ENCODE measurements at regions not wholly inside any gene's neighbourhood (a gene's known extent, or its start where the extent isn't known, plus 50 kb on each side); places are given as distances from the start of the nearest gene placed in this dataset.

DNA sequence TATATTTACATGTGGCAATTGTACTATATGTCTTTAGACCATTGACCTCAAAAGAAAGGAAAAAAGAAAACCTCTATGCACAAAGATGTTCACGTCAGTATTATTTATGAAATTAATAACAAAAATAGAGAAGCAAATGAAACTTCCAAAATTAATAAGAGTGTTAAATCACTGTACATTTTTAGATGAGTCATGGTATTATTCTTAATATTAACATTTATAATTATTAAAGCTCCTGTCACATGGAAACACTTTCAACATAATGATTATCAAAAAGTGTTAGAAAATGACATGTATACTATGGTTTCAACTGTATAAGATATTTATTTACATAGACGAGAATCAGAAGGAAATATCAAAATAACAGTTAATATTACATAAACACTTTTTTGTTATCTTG, 324.9 kb upstream of the RUNX1 start:
- DNase-seq (ENCODE audit: low read depth in 1 of 2, low spot score in 1 of 2): no peak
- in situ Hi-C loops (cut with HindIII; ENCODE audit: low pct_unique_long_range_greater_than_20kb, low sequenced_read_pairs): no loop called here
- TF ChIP-seq JUND (IDR thresholded peaks at IDR 0.05; ENCODE audit: low read depth): no peak

DNA sequence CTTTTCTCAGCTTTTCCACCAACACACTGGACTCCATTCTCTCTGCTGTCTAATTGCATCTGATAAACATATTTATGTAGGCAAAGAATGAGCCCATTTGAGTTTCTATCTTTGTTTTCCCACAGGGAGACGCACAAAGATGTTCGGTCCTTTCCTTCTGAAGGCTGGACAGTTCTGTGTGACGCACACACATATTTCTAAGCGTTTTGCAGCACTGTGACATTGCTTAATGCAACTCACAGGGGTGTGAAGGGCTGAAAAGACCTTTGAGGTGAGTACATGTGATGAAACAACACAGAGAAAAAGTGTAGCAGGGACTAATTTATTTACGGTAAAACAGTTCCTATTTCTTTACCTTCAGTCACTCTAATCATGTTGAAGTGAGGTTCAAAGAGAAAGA, 323.1 kb upstream of the RUNX1 start:
- TF ChIP-seq JUND (IDR thresholded peaks at IDR 0.05; ENCODE audit: low read depth): no peak
- in situ Hi-C loops (cut with HindIII; ENCODE audit: low pct_unique_long_range_greater_than_20kb, low sequenced_read_pairs): no loop called here
- no peak for DNase-seq (ENCODE audit: low read depth in 1 of 2, low spot score in 1 of 2)

DNA sequence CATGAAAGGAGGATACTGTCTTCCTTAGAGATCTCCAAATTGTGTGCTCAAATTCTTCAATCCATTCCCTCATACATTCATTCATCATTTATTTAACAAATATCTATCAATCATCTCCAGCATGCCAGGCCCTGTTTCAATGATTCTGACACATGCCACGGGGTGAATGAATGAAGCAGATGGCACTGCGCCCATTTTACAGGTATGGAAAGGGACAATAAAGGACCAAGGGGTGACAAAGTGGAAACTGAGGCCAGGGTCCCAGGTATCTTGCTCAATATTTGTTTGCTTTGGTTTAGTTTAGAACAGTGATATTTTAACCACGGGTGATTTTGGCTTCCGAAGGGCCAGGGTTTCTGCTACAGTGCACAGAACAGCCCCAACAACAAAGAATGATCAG, 321.6 kb upstream of the RUNX1 start:
- in situ Hi-C loops (cut with HindIII; ENCODE audit: low pct_unique_long_range_greater_than_20kb, low sequenced_read_pairs): no loop called here
- TF ChIP-seq JUND (IDR thresholded peaks at IDR 0.05; ENCODE audit: low read depth): no peak
- DNase-seq (ENCODE audit: low read depth in 1 of 2, low spot score in 1 of 2): no peak

DNA sequence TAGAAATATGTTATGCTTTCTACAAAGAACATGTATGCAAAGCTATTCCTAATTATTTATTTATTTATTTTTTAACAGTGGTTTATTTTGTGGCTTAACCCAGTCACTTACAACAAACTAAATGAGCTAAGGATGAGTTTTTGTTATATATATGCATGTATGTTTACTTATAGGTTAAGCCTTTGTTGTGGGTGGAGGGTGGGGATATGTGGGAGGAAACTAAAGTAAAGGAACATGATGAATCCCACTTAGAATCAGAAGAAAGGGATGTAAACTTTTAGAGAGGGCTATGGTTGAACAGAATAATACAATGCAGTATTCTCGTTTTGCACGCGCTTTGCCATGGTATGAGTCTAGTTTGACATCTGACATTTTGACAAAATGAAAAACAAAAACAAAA, 321.0 kb upstream of the RUNX1 start:
- no peak for TF ChIP-seq JUND (IDR thresholded peaks at IDR 0.05; ENCODE audit: low read depth)
- no peak for DNase-seq (ENCODE audit: low read depth in 1 of 2, low spot score in 1 of 2)
- in situ Hi-C loops (cut with HindIII; ENCODE audit: low pct_unique_long_range_greater_than_20kb, low sequenced_read_pairs): no loop called here

- no peak for TF ChIP-seq JUND (IDR thresholded peaks at IDR 0.05; ENCODE audit: low read depth)
- DNase-seq (ENCODE audit: low read depth in 1 of 2, low spot score in 1 of 2): no peak
- in situ Hi-C loops (cut with HindIII; ENCODE audit: low pct_unique_long_range_greater_than_20kb, low sequenced_read_pairs): no loop called here
These were observed 319.2 kb upstream of the RUNX1 start for GRCh38 chr21:35368326-35368725.

- TF ChIP-seq JUND (IDR thresholded peaks at IDR 0.05; ENCODE audit: low read depth): no peak
- DNase-seq (ENCODE audit: low read depth in 1 of 2, low spot score in 1 of 2): no peak
- in situ Hi-C loops (cut with HindIII; ENCODE audit: low pct_unique_long_range_greater_than_20kb, low sequenced_read_pairs): no loop called here
These were observed 318.5 kb upstream of the RUNX1 start for GRCh38 chr21:35367553-35367952.

DNA sequence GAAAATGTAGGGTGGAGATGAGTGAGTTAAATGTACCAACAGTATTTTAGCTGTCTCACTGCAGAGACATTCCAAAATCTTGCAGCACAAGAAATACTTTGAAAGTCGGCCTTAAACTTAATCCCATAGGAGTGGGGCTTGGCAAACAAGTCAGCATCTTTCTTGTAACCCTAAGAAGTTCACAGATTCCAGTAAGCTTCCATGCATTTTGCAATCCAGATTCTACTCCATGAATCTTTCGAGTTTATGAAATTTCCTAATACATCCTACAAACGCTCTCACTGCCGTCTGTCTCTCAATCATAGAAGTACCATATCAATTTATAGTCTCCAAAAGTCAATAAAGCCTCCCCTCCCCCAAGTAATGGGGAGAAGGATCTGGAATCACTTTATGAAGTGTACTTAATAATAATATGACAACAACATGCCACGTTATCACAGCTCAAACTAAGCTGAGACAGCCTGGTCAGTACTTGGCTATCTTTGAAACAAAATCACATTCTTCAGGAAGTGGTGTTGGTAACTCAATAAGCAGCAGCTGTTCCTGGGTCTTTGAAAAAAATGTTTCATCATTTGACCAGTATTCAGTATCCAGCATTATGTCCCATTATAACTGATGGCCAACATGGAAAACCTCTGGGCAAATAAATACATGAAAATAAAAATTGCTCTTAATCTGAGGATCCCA, 317.4 kb upstream of the RUNX1 start:
- DNase-seq (ENCODE audit: low read depth in 1 of 2, low spot score in 1 of 2): no peak
- in situ Hi-C loops (cut with HindIII; ENCODE audit: low pct_unique_long_range_greater_than_20kb, low sequenced_read_pairs): no loop called here

GRCh38 chr21:35363458-35363857, 314.4 kb upstream of the RUNX1 start:
- DNase-seq (ENCODE audit: low read depth in 1 of 2, low spot score in 1 of 2): no peak
- in situ Hi-C loops (cut with HindIII; ENCODE audit: low pct_unique_long_range_greater_than_20kb, low sequenced_read_pairs): no loop called here
- TF ChIP-seq JUND (IDR thresholded peaks at IDR 0.05; ENCODE audit: low read depth): no peak

More for the DNA sequence above, 317.4 kb upstream of the RUNX1 start:
- TF ChIP-seq JUND (IDR thresholded peaks at IDR 0.05; ENCODE audit: low read depth): no peak

GRCh38 chr21:35361988-35362387, 312.9 kb upstream of the RUNX1 start:
- TF ChIP-seq JUND (IDR thresholded peaks at IDR 0.05; ENCODE audit: low read depth): no peak
- in situ Hi-C loops (cut with HindIII; ENCODE audit: low pct_unique_long_range_greater_than_20kb, low sequenced_read_pairs): no loop called here
- no peak for DNase-seq (ENCODE audit: low read depth in 1 of 2, low spot score in 1 of 2)

- no peak for TF ChIP-seq JUND (IDR thresholded peaks at IDR 0.05; ENCODE audit: low read depth)
- DNase-seq (ENCODE audit: low read depth in 1 of 2, low spot score in 1 of 2): peak; percentile 15 to 84
- in situ Hi-C loops (cut with HindIII; ENCODE audit: low pct_unique_long_range_greater_than_20kb, low sequenced_read_pairs): no loop called here
These were observed 311.9 kb upstream of the RUNX1 start for GRCh38 chr21:35360870-35361570.

GRCh38 chr21:35359076-35359475, 310.0 kb upstream of the RUNX1 start:
- DNase-seq (ENCODE audit: low read depth in 1 of 2, low spot score in 1 of 2): no peak
- in situ Hi-C loops (cut with HindIII; ENCODE audit: low pct_unique_long_range_greater_than_20kb, low sequenced_read_pairs): no loop called here
- no peak for TF ChIP-seq JUND (IDR thresholded peaks at IDR 0.05; ENCODE audit: low read depth)

DNA sequence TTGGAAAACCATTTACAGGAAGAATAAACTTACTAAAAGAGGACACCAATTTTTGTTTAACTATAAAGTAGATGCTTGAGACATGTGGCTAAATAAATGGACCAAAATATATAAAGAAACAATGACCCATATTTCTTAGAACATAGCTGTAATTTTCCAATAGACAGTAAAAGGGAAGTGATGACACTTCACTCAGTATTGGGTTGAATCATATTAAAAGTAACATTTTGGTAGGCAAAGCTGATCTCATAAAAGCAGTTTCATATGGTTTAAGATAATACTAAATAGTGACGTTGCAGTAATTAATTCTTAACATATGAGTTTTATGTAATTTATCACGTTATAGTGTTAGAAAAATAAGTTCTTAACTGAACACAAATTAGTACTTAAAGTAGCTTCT, 308.9 kb upstream of the RUNX1 start:
- in situ Hi-C loops (cut with HindIII; ENCODE audit: low pct_unique_long_range_greater_than_20kb, low sequenced_read_pairs): no loop called here
- no peak for TF ChIP-seq JUND (IDR thresholded peaks at IDR 0.05; ENCODE audit: low read depth)
- no peak for DNase-seq (ENCODE audit: low read depth in 1 of 2, low spot score in 1 of 2)

- DNase-seq (ENCODE audit: low read depth in 1 of 2, low spot score in 1 of 2): peak; percentile 13 to 93
- in situ Hi-C loops (cut with HindIII; ENCODE audit: low pct_unique_long_range_greater_than_20kb, low sequenced_read_pairs): no loop called here
- no peak; the same call in 1 of the 2 replicates for TF ChIP-seq JUND (IDR thresholded peaks at IDR 0.05; ENCODE audit: low read depth)
These were observed 308.1 kb upstream of the RUNX1 start for GRCh38 chr21:35357041-35357780.

Measured in T47D (cell line).